Loucy (cell line): ENCODE measurements at regions not wholly inside any gene's neighbourhood (a gene's known extent, or its start where the extent isn't known, plus 50 kb on each side); places are given as distances from the start of the nearest gene placed in this dataset.

ENCODE experiments used
- H2AFZ ChIP-seq: fragments of 200-600 bp; sonication (generic); 2 replicates; pipeline ENCODE4 v1.6.0; 2016; ENCODE audit warnings: antibody characterized with exemption, mild to moderate bottlenecking, low read length, moderate library complexity
- H3F3A ChIP-seq: fragments of 200-600 bp; 2 replicates; pipeline ENCODE4 v1.6.0; 2016; ENCODE audit warnings: antibody characterized with exemption, low read depth, mild to moderate bottlenecking
- H3K27me3 ChIP-seq: fragments of 200-600 bp; sonication (generic); 2 replicates; pipeline ENCODE4 v1.6.1; 2014; ENCODE audit warnings: low read length, mild to moderate bottlenecking; ENCODE audit not compliant: insufficient read depth, poor library complexity, severe bottlenecking
- H3K36me3 ChIP-seq: fragments of 200-600 bp; sonication (generic); 2 replicates; pipeline ENCODE4 v1.6.1; 2016; ENCODE audit warnings: low read length; ENCODE audit not compliant: insufficient read depth
- H3K4me1 ChIP-seq: fragments of 200-600 bp; sonication (generic); 2 replicates; pipeline ENCODE4 v1.5.1; 2014; ENCODE audit warnings: low read length, mild to moderate bottlenecking; ENCODE audit not compliant: insufficient read depth, poor library complexity, severe bottlenecking
- H3K4me2 ChIP-seq: fragments of 200-600 bp; sonication (generic); 2 replicates; pipeline ENCODE4 v1.6.0; 2014; ENCODE audit warnings: antibody characterized with exemption, low read length, low read depth, mild to moderate bottlenecking; ENCODE audit not compliant: poor library complexity, severe bottlenecking
- H3K4me3 ChIP-seq: fragments of 200-600 bp; sonication (generic); 2 replicates; pipeline ENCODE4 v1.5.1; 2014; ENCODE audit warnings: low read length, mild to moderate bottlenecking, mixed read lengths; ENCODE audit not compliant: poor library complexity, severe bottlenecking
- H3K79me2 ChIP-seq: fragments of 200-600 bp; sonication (generic); 2 replicates; pipeline ENCODE4 v1.6.1; 2014; ENCODE audit warnings: low read length; ENCODE audit not compliant: insufficient read depth
- H3K9ac ChIP-seq: fragments of 200-600 bp; sonication (generic); 2 replicates; pipeline ENCODE4 v1.6.0; 2014; ENCODE audit warnings: mild to moderate bottlenecking, low read depth, low read length, moderate library complexity; ENCODE audit not compliant: poor library complexity, severe bottlenecking
- H3K9me2 ChIP-seq: fragments of 200-600 bp; sonication (generic); replicated peaks from 2 replicates; pipeline ENCODE4 v1.6.1; 2016; ENCODE audit warnings: low read depth, low read length, mixed read lengths
- H3K9me3 ChIP-seq: fragments of 200-600 bp; sonication (generic); 2 replicates; pipeline ENCODE4 v1.6.1; 2014; ENCODE audit warnings: mild to moderate bottlenecking, antibody characterized with exemption, low read length, low read depth; ENCODE audit not compliant: insufficient read depth
- H4K20me1 ChIP-seq: fragments of 200-600 bp; sonication (generic); 2 replicates; pipeline ENCODE4 v1.6.0; 2014; ENCODE audit warnings: antibody characterized with exemption, low read length, mild to moderate bottlenecking; ENCODE audit not compliant: insufficient read depth, poor library complexity, severe bottlenecking
- CTCF ChIP-seq: fragments of 200-600 bp; sonication (generic); conservative IDR thresholded peaks from 2 replicates; pipeline ENCODE4 v1.5.1; 2014; ENCODE audit warnings: mild to moderate bottlenecking, antibody characterized with exemption, low read length
- EZH2phosphoT487 ChIP-seq: fragments of 200-600 bp; IDR thresholded peaks from 2 replicates; pipeline ENCODE4 v1.6.1; 2018; ENCODE audit warnings: antibody characterized with exemption, mild to moderate bottlenecking, moderate library complexity, borderline replicate concordance

GRCh38 chr5:28284788-28285187, 1246.4 kb upstream of the CDH9 start:
- Histone ChIP-seq H3K4me1 (no peaks in the 10 kb centered on the region), H3K79me2 (no peaks in the 10 kb centered on the region)

GRCh38 chr5:28281351-28281750, 1243.0 kb upstream of the CDH9 start:
- Histone ChIP-seq H3K9me2 (no peaks in the 10 kb centered on the region), H3K4me1 (no peaks in the 10 kb centered on the region), H3K9ac (no peak overlapping the region), H3K27me3 (no peaks in the 10 kb centered on the region), H3F3A (no peaks in the 10 kb centered on the region), H3K4me2 (no peak overlapping the region), H3K36me3 (no peaks in the 10 kb centered on the region), H3K9me3 (no peaks in the 10 kb centered on the region), H3K4me3 (no peak overlapping the region), H4K20me1 (no peaks in the 10 kb centered on the region), H3K79me2 (no peaks in the 10 kb centered on the region), H2AFZ (no peak overlapping the region)
- TF ChIP-seq CTCF, result no peak
- TF ChIP-seq EZH2phosphoT487, result no peak

More at GRCh38 chr5:28284788-28285187, 1246.4 kb upstream of the CDH9 start:
- no peak overlapping the region for H3K4me2 ChIP-seq
- H2AFZ ChIP-seq, result no peak overlapping the region
- no peaks in the 10 kb centered on the region for H3F3A ChIP-seq
- H3K9me2 ChIP-seq, result no peaks in the 10 kb centered on the region
- TF ChIP-seq EZH2phosphoT487 (no peak), CTCF (no peak)
- no peaks in the 10 kb centered on the region for H3K36me3 ChIP-seq
- H3K27me3 ChIP-seq, result no peaks in the 10 kb centered on the region
- no peak overlapping the region for H3K9ac ChIP-seq
- H3K4me3 ChIP-seq, result no peak overlapping the region
- no peaks in the 10 kb centered on the region for H4K20me1 ChIP-seq
- no peaks in the 10 kb centered on the region for H3K9me3 ChIP-seq

- H3K9me3 ChIP-seq, result no peaks in the 10 kb centered on the region
- H4K20me1 ChIP-seq, result no peaks in the 10 kb centered on the region
- H2AFZ ChIP-seq, result no peak overlapping the region
- no peaks in the 10 kb centered on the region for H3K4me1 ChIP-seq
- no peak overlapping the region for H3K4me3 ChIP-seq
- no peaks in the 10 kb centered on the region for H3K9me2 ChIP-seq
- no peak for TF ChIP-seq EZH2phosphoT487
- TF ChIP-seq CTCF, result no peak
- no peaks in the 10 kb centered on the region for H3F3A ChIP-seq
- H3K36me3 ChIP-seq, result no peaks in the 10 kb centered on the region
- H3K79me2 ChIP-seq, result no peaks in the 10 kb centered on the region
- H3K27me3 ChIP-seq, result no peaks in the 10 kb centered on the region
- no peak overlapping the region for H3K9ac ChIP-seq
- H3K4me2 ChIP-seq, result no peak overlapping the region
Measured at GRCh38 chr5:28275931-28276330, 1237.5 kb upstream of the CDH9 start.
